ACC112 (cell line): ENCODE measurements at regions not wholly inside any gene's neighbourhood (a gene's known extent, or its start where the extent isn't known, plus 50 kb on each side); places are given as distances from the start of the nearest gene placed in this dataset.
"Not testable (repeated sequence)": the region's sequence is repeated elsewhere in the genome, so short reads cannot be mapped to it uniquely, and the experiment has no call there.

Experiments
- H2AFZ ChIP-seq: fragments of 200-600 bp; sonication (generic); one replicate; pipeline ENCODE4 v1.6.0; 2017; ENCODE audit warnings: antibody characterized with exemption, low read length; ENCODE audit not compliant: unreplicated experiment
- H3K27ac ChIP-seq: fragments of 200-600 bp; sonication (generic); 2 replicates; pipeline ENCODE4 v1.5.1; 2014; ENCODE audit warnings: low read depth, mild to moderate bottlenecking, antibody characterized with exemption, low read length, moderate library complexity
- H3K27me3 ChIP-seq: fragments of 200-600 bp; sonication (generic); 2 replicates; pipeline ENCODE4 v1.6.1; 2014; ENCODE audit warnings: mild to moderate bottlenecking, antibody characterized with exemption, low read length, moderate library complexity, mixed read lengths; ENCODE audit not compliant: insufficient read depth
- H3K36me3 ChIP-seq: fragments of 200-600 bp; sonication (generic); 2 replicates; pipeline ENCODE4 v1.6.1; 2016; ENCODE audit warnings: mild to moderate bottlenecking, antibody characterized with exemption, low read length, moderate library complexity, mixed read lengths; ENCODE audit not compliant: insufficient read depth
- H3K4me1 ChIP-seq: fragments of 200-600 bp; sonication (generic); one replicate; pipeline ENCODE4 v1.6.1; 2016; ENCODE audit warnings: low read length, mixed read lengths; ENCODE audit not compliant: insufficient read depth, unreplicated experiment, control insufficient read depth
- H3K4me3 ChIP-seq: fragments of 200-600 bp; sonication (generic); 2 replicates; pipeline ENCODE4 v1.5.1; 2014; ENCODE audit warnings: mild to moderate bottlenecking, low read depth, low read length
- H3K79me2 ChIP-seq: fragments of 200-600 bp; sonication (generic); one replicate; pipeline ENCODE4 v1.6.0; 2016; ENCODE audit warnings: low read length; ENCODE audit not compliant: control insufficient read depth, unreplicated experiment, insufficient read depth

GRCh38 chr3:44941-45340, 151.6 kb upstream of the CHL1 start:
- not testable (repeated sequence) for H3K4me1 ChIP-seq, H2AFZ ChIP-seq, H3K79me2 ChIP-seq, H3K27me3 ChIP-seq, H3K36me3 ChIP-seq, H3K27ac ChIP-seq, H3K4me3 ChIP-seq

GRCh38 chr3:46576-46975, 150.0 kb upstream of the CHL1 start:
- no peak overlapping the region for H3K4me3 ChIP-seq
- H3K4me1 ChIP-seq: no peaks in the 10 kb centered on the region

DNA sequence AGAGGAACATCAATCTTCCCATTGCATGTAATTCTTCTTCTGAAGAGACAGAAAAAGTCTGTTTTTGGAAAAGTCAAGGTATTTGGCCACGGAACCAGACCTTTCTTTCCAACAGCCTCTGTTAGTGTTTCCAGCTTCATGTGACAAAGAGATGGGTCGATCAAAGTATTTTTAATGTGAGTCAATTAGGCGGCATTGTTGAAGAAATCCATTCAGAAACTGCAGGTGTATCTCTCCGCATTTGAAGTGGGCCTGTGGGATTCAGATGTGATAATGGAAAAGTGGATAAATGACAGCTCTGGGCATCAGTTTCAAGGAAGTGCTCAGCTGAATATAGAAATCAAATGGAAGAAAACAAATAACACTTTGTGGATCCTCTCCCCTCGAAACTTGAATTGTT, 143.1 kb upstream of the CHL1 start:
- H3K4me1 ChIP-seq, H3K79me2 ChIP-seq, H3K36me3 ChIP-seq, H3K4me3 ChIP-seq, H3K27ac ChIP-seq, H3K27me3 ChIP-seq, H2AFZ ChIP-seq: not testable (repeated sequence)

More at GRCh38 chr3:46576-46975, 150.0 kb upstream of the CHL1 start:
- Histone ChIP-seq H3K27me3 (no peaks in the 10 kb centered on the region), H3K36me3 (no peaks in the 10 kb centered on the region), H2AFZ (no peak overlapping the region), H3K27ac (no peak overlapping the region), H3K79me2 (no peaks in the 10 kb centered on the region)

GRCh38 chr3:54240-54639, 142.3 kb upstream of the CHL1 start:
- Histone ChIP-seq H3K4me1 (no peaks in the 10 kb centered on the region), H3K4me3 (no peak overlapping the region), H3K27ac (no peak overlapping the region), H3K36me3 (no peaks in the 10 kb centered on the region), H3K27me3 (no peaks in the 10 kb centered on the region), H2AFZ (no peak overlapping the region), H3K79me2 (no peaks in the 10 kb centered on the region)

DNA sequence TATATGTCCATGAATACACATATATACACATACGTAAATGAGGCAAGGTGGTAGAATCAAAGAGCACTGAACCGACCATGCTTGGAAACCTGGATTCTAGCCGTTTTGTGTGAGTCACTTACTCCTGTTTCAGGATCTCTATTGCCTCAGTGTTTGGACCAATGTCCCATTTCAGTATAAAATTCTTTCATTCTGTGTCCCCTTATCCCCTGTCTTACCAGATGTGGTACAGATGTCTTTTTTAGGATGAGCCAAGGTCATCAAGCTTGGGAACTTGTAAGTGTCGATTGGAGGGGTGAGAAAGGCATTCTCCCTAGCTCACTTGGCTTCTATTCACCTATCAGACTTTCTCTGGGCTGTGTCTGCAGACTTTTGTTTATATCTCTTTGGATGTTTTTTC, 139.9 kb upstream of the CHL1 start:
- Histone ChIP-seq H3K4me1 (no peaks in the 10 kb centered on the region), H3K79me2 (no peaks in the 10 kb centered on the region), H2AFZ (no peak overlapping the region), H3K36me3 (no peaks in the 10 kb centered on the region), H3K4me3 (no peak overlapping the region), H3K27me3 (no peaks in the 10 kb centered on the region), H3K27ac (no peak overlapping the region)

GRCh38 chr3:59854-60253, 136.7 kb upstream of the CHL1 start:
- no peak overlapping the region for H3K27ac ChIP-seq
- no peaks in the 10 kb centered on the region for H3K4me1 ChIP-seq
- no peaks in the 10 kb centered on the region for H3K27me3 ChIP-seq
- H3K79me2 ChIP-seq: no peaks in the 10 kb centered on the region
- H2AFZ ChIP-seq: no peak overlapping the region
- no peak overlapping the region for H3K4me3 ChIP-seq
- no peaks in the 10 kb centered on the region for H3K36me3 ChIP-seq

DNA sequence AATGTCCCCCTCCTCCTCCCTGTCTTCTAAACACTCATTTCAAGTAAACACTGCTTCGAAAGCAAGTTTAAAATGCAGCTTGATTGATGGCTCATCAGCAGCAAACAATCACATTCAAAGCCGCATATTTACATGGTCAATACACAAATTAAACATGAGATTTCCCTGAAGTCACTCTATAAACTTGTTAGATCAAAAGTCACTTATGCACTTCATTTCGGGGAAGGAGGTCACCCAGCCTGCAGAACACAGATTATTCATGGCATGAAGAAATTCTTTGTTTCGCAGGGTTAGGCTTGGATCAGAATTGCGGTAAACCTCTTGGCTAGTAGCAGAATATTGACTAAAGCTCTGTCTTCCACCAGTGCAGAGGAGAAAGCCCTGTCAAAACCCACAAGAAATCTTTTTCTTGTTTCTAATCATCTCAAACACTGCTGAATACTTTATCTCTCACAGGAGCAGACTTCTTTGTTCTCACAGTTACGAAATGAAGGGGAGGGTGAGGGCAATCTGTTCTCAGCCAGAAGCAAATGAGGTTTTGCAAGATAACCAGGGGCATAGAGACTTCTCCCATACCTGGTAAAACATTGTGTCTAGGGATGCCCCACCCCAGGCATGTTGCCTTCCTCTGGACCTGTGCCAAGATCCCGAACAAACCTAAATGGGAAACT, 133.3 kb upstream of the CHL1 start:
- H3K4me3 ChIP-seq: no peak overlapping the region; the same call in 1 of the 2 replicates
- no peak overlapping the region for H3K27ac ChIP-seq
- no peaks in the 10 kb centered on the region for H3K79me2 ChIP-seq
- no peaks in the 10 kb centered on the region for H3K36me3 ChIP-seq
- no peaks in the 10 kb centered on the region for H3K4me1 ChIP-seq
- H2AFZ ChIP-seq: no peak overlapping the region
- no peaks in the 10 kb centered on the region for H3K27me3 ChIP-seq

DNA sequence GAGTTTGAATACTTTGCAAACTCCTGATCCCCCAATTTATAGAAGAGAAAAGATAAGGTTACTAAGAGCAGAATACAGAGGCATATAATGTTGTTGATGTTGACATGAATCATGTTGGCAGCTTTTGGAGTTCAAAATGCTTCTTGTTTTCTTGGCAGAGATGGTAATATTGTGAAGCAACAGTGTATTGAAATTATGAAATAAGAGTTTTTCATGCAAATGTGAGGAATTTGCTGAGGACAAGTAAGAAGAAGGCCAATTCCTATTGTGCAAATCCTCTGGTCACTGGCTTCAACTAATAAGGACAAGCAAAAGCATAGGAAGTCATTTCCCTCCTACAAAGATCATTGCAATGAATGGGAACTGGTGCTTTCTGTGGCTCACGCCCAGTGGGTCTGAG, 126.9 kb upstream of the CHL1 start:
- H3K27me3 ChIP-seq: no peaks in the 10 kb centered on the region
- no peak overlapping the region for H3K27ac ChIP-seq
- H3K4me3 ChIP-seq: no peak overlapping the region
- no peaks in the 10 kb centered on the region for H3K79me2 ChIP-seq
- no peaks in the 10 kb centered on the region for H3K36me3 ChIP-seq
- H3K4me1 ChIP-seq: no peaks in the 10 kb centered on the region
- no peak overlapping the region for H2AFZ ChIP-seq

DNA sequence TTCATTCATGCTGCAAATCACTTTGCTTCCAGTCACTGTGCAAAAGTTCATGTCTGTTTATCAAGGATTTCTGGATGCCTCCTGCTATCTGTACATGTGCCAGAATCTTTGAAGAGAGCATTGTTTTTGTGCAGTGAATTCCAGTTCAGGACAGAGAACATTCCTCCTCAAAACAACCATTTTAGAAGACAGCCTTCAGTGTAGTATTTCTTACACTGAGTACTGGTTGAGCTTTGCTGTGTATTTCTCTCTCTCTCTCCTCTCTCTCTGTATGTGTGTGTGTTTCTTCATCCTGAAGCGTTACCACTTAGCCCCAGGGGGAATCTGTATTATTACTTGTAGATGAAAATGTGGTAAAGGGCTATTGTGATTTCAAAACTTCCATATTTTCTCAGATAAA, 123.8 kb upstream of the CHL1 start:
- Histone ChIP-seq H3K4me1 (no peaks in the 10 kb centered on the region), H2AFZ (no peak overlapping the region), H3K27ac (no peak overlapping the region), H3K79me2 (no peaks in the 10 kb centered on the region), H3K27me3 (no peaks in the 10 kb centered on the region), H3K36me3 (no peaks in the 10 kb centered on the region), H3K4me3 (no peak overlapping the region)

DNA sequence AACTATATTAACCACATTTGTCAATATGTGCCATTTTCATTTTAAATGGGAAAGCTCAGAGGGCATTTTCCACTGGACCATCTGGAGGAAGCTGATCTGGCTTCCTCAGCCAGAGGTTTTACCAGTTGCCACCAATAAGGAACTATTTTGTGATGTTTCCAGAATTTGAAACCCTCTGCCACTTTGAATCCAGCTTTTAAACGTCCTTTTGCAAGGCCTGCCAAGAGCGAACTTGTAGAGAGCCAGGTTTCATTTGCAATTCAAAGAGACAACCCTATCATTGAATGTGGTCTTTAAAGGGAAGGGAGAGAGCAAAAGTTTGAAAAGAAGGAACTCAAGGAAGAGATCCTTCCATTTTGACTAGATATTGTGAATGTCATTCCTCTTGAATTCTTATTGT, 123.3 kb upstream of the CHL1 start:
- H3K27ac ChIP-seq: no peak overlapping the region
- no peaks in the 10 kb centered on the region for H3K27me3 ChIP-seq
- H3K36me3 ChIP-seq: no peaks in the 10 kb centered on the region
- H2AFZ ChIP-seq: no peak overlapping the region
- no peak overlapping the region for H3K4me3 ChIP-seq
- no peaks in the 10 kb centered on the region for H3K79me2 ChIP-seq
- H3K4me1 ChIP-seq: no peaks in the 10 kb centered on the region

DNA sequence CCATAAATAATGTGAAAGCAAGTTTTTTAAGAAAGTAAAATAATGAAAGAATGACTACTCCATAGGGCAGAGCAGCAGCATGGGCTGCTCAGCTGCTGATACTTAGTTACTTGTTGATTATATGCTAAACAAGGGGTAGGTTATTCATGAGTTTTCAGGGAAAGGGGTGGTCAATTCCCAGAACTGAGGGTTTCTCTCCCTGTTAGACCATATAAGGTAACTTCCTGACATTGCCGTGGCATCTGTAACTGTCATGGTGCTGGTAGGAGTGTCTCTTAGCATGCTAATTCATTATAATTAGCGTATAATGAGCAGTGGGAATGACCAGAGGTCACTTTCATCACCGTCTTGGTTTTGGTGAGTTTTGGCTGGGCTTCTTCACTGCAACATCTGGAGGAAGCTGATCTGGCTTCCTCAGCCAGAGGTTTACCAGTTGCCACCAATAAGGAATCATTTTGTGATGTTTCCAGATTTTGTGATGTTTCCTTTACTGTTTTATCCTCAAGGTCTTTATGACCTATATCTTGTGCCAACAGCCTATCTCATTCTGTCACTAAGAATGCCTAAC, 121.8 kb upstream of the CHL1 start:
- Histone ChIP-seq H3K27me3 (no peaks in the 10 kb centered on the region), H3K27ac (0 out of 2 replicates have a peak overlapping the region, but pooled peaks have one; percentile 23), H3K36me3 (no peaks in the 10 kb centered on the region), H3K4me3 (no peak overlapping the region), H3K79me2 (no peaks in the 10 kb centered on the region), H2AFZ (no peak overlapping the region), H3K4me1 (no peaks in the 10 kb centered on the region)
